ENCODE measurements at regions not wholly inside any gene's neighbourhood (a gene's known extent, or its start where the extent isn't known, plus 50 kb on each side); places are given as distances from the start of the nearest gene placed in this dataset.

- DNase-seq (ENCODE audit: low spot score) (no peak), ATAC-seq (ENCODE audit: low FRiP score) (no peak)
- no peak for TF ChIP-seq CTCF (IDR thresholded peaks at IDR 0.05)
Measured at GRCh38 chr5:159459951-159460538, 129.8 kb upstream of the IL12B start.

- no peak for TF ChIP-seq CTCF (IDR thresholded peaks at IDR 0.05)
- ATAC-seq (ENCODE audit: low FRiP score) (peak; percentile 39), DNase-seq (ENCODE audit: low spot score) (no peak)
Measured at GRCh38 chr5:159463590-159464321, 133.5 kb upstream of the IL12B start.

GRCh38 chr5:159465604-159466003 lies 135.3 kb upstream of the IL12B start:
- TF ChIP-seq CTCF (IDR thresholded peaks at IDR 0.05), result no peak
- no peak for ATAC-seq (ENCODE audit: low FRiP score)
- no peak for DNase-seq (ENCODE audit: low spot score)

GRCh38 chr5:159467666-159468065 lies 137.4 kb upstream of the IL12B start:
- ATAC-seq (ENCODE audit: low FRiP score), result no peak
- no peak for TF ChIP-seq CTCF (IDR thresholded peaks at IDR 0.05)
- no peak for DNase-seq (ENCODE audit: low spot score)

GRCh38 chr5:159469496-159470372 lies 139.4 kb upstream of the IL12B start:
- no peak for TF ChIP-seq CTCF (IDR thresholded peaks at IDR 0.05)
- DNase-seq (ENCODE audit: low spot score) (no peak), ATAC-seq (ENCODE audit: low FRiP score) (no peak)

GRCh38 chr5:159471904-159472303 lies 141.6 kb upstream of the IL12B start:
- DNase-seq (ENCODE audit: low spot score), result no peak
- ATAC-seq (ENCODE audit: low FRiP score), result no peak
- TF ChIP-seq CTCF (IDR thresholded peaks at IDR 0.05), result no peak
